ENCODE measurements at regions not wholly inside any gene's neighbourhood (a gene's known extent, or its start where the extent isn't known, plus 50 kb on each side); places are given as distances from the start of the nearest gene placed in this dataset.

- Histone ChIP-seq H2AFZ (ENCODE audit: low read length) (no peak overlapping the region), H3K27me3 (ENCODE audit: low read length) (no peaks in the 10 kb centered on the region), H3K79me2 (ENCODE audit: low read length) (no peaks in the 10 kb centered on the region), H3K27ac (ENCODE audit: low read length) (no peak overlapping the region), H4K20me1 (ENCODE audit: insufficient read depth, low read depth, low read length) (no peaks in the 10 kb centered on the region), H3K4me2 (ENCODE audit: low read depth, low read length, poor library complexity, severe bottlenecking) (no peak overlapping the region), H3K4me1 (ENCODE audit: low read length) (0 out of 2 replicates have a peak, but pooled peaks cover 4% of the 10 kb centered on the region), H3K36me3 (ENCODE audit: insufficient read depth, low read length) (no peaks in the 10 kb centered on the region), H3K4me3 (ENCODE audit: low read length) (no peak overlapping the region), H3K9me3 (ENCODE audit: low read length) (no peaks in the 10 kb centered on the region), H3K9me2 (replicated peaks; ENCODE audit: insufficient read depth, low read length) (no peaks in the 10 kb centered on the region), H3K9ac (ENCODE audit: low read length) (no peak overlapping the region)
- no peak for DNase-seq
These were observed 372.9 kb upstream of the HS6ST1 start for GRCh38 chr2:128691526-128691925.

GRCh38 chr2:128692895-128693742 lies 374.5 kb upstream of the HS6ST1 start:
- Histone ChIP-seq H4K20me1 (ENCODE audit: insufficient read depth, low read depth, low read length) (no peaks in the 10 kb centered on the region), H3K9ac (ENCODE audit: low read length) (no peak overlapping the region), H3K4me1 (ENCODE audit: low read length) (0 out of 2 replicates have a peak, but pooled peaks cover 4% of the 10 kb centered on the region), H3K4me3 (ENCODE audit: low read length) (no peak overlapping the region), H3K79me2 (ENCODE audit: low read length) (no peaks in the 10 kb centered on the region), H3K27ac (ENCODE audit: low read length) (no peak overlapping the region), H3K4me2 (ENCODE audit: low read depth, low read length, poor library complexity, severe bottlenecking) (no peak overlapping the region), H3K36me3 (ENCODE audit: insufficient read depth, low read length) (no peaks in the 10 kb centered on the region), H3K9me2 (replicated peaks; ENCODE audit: insufficient read depth, low read length) (no peaks in the 10 kb centered on the region), H3K27me3 (ENCODE audit: low read length) (no peaks in the 10 kb centered on the region), H3K9me3 (ENCODE audit: low read length) (no peaks in the 10 kb centered on the region), H2AFZ (ENCODE audit: low read length) (no peak overlapping the region)
- no peak for DNase-seq

GRCh38 chr2:128693743-128694029 lies 375.0 kb upstream of the HS6ST1 start:
- no peaks in the 10 kb centered on the region for H3K36me3 ChIP-seq (ENCODE audit: insufficient read depth, low read length)
- DNase-seq, result no peak
- 0 out of 2 replicates have a peak, but pooled peaks cover 4% of the 10 kb centered on the region for H3K4me1 ChIP-seq (ENCODE audit: low read length)
- H3K4me2 ChIP-seq (ENCODE audit: low read depth, low read length, poor library complexity, severe bottlenecking), result no peak overlapping the region
- no peak overlapping the region for H3K9ac ChIP-seq (ENCODE audit: low read length)
- no peaks in the 10 kb centered on the region for H3K79me2 ChIP-seq (ENCODE audit: low read length)
- no peaks in the 10 kb centered on the region for H3K9me2 ChIP-seq (replicated peaks; ENCODE audit: insufficient read depth, low read length)
- H3K27ac ChIP-seq (ENCODE audit: low read length), result no peak overlapping the region
- H2AFZ ChIP-seq (ENCODE audit: low read length), result no peak overlapping the region
- H3K27me3 ChIP-seq (ENCODE audit: low read length), result no peaks in the 10 kb centered on the region
- no peaks in the 10 kb centered on the region for H4K20me1 ChIP-seq (ENCODE audit: insufficient read depth, low read depth, low read length)
- no peaks in the 10 kb centered on the region for H3K9me3 ChIP-seq (ENCODE audit: low read length)
- H3K4me3 ChIP-seq (ENCODE audit: low read length), result no peak overlapping the region

GRCh38 chr2:128695646-128696220 lies 377.1 kb upstream of the HS6ST1 start:
- H3K79me2 ChIP-seq (ENCODE audit: low read length), result no peaks in the 10 kb centered on the region
- no peak for DNase-seq
- H3K9me2 ChIP-seq (replicated peaks; ENCODE audit: insufficient read depth, low read length), result no peaks in the 10 kb centered on the region
- H3K9me3 ChIP-seq (ENCODE audit: low read length), result no peaks in the 10 kb centered on the region
- H3K4me2 ChIP-seq (ENCODE audit: low read depth, low read length, poor library complexity, severe bottlenecking), result no peak overlapping the region
- no peaks in the 10 kb centered on the region for H3K36me3 ChIP-seq (ENCODE audit: insufficient read depth, low read length)
- no peaks in the 10 kb centered on the region for H4K20me1 ChIP-seq (ENCODE audit: insufficient read depth, low read depth, low read length)
- H3K27ac ChIP-seq (ENCODE audit: low read length), result no peak overlapping the region
- no peaks in the 10 kb centered on the region for H3K27me3 ChIP-seq (ENCODE audit: low read length)
- 0 out of 2 replicates have a peak, but pooled peaks cover 4% of the 10 kb centered on the region for H3K4me1 ChIP-seq (ENCODE audit: low read length)
- no peak overlapping the region for H2AFZ ChIP-seq (ENCODE audit: low read length)
- no peak overlapping the region for H3K9ac ChIP-seq (ENCODE audit: low read length)
- no peak overlapping the region for H3K4me3 ChIP-seq (ENCODE audit: low read length)

DNA sequence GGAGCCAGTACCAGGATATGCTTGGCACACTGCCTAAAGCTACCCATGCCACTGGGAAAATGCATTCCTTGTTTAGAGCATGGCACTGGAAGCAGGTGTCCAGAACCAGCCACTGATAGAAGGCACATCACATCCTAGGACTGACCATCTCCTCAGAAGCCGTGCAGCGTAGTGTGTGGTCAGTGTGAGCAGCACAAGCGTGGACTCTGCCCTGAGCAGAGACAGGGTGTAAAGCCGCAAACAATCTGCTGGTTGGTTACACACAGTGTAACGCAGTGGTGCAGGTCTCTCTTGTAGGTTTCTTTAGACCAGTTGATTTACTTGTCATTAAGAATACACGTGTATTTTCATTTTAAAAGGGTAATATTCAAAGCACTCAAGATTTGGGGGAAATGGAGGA lies 377.8 kb upstream of the HS6ST1 start:
- no peaks in the 10 kb centered on the region for H3K9me2 ChIP-seq (replicated peaks; ENCODE audit: insufficient read depth, low read length)
- no peak overlapping the region for H3K9ac ChIP-seq (ENCODE audit: low read length)
- H4K20me1 ChIP-seq (ENCODE audit: insufficient read depth, low read depth, low read length), result no peaks in the 10 kb centered on the region
- H3K27ac ChIP-seq (ENCODE audit: low read length), result no peak overlapping the region
- H3K36me3 ChIP-seq (ENCODE audit: insufficient read depth, low read length), result no peaks in the 10 kb centered on the region
- no peak for DNase-seq
- H3K4me3 ChIP-seq (ENCODE audit: low read length), result no peak overlapping the region
- H3K4me2 ChIP-seq (ENCODE audit: low read depth, low read length, poor library complexity, severe bottlenecking), result no peak overlapping the region
- no peaks in the 10 kb centered on the region for H3K79me2 ChIP-seq (ENCODE audit: low read length)
- H3K27me3 ChIP-seq (ENCODE audit: low read length), result no peaks in the 10 kb centered on the region
- H3K9me3 ChIP-seq (ENCODE audit: low read length), result no peaks in the 10 kb centered on the region
- no peak overlapping the region for H2AFZ ChIP-seq (ENCODE audit: low read length)
- 0 out of 2 replicates have a peak, but pooled peaks cover 4% of the 10 kb centered on the region for H3K4me1 ChIP-seq (ENCODE audit: low read length)

DNA sequence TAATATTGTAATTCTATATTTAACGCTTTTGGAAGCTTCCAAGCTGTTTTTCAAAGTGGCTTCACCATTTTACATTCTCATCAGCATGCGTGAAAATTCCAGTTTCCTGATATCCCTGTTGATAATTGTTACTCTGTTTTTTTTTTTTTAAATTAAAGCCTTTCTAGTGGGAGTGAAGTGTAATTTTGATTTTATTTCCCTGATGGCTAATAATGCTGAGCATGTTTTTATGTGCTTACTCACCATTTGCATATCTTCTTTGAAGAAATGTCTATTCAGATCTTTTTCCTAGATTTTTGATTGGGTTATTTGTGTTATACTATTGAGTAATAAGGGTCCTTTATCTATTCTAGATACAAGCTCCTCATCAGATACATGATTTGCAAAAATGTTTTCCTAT lies 382.8 kb upstream of the HS6ST1 start:
- Histone ChIP-seq H3K27me3 (ENCODE audit: low read length) (no peaks in the 10 kb centered on the region), H3K9me3 (ENCODE audit: low read length) (no peaks in the 10 kb centered on the region), H3K9me2 (replicated peaks; ENCODE audit: insufficient read depth, low read length) (no peaks in the 10 kb centered on the region), H3K4me2 (ENCODE audit: low read depth, low read length, poor library complexity, severe bottlenecking) (no peak overlapping the region), H3K9ac (ENCODE audit: low read length) (no peak overlapping the region), H3K27ac (ENCODE audit: low read length) (no peak overlapping the region), H3K4me1 (ENCODE audit: low read length) (no peaks in the 10 kb centered on the region), H3K36me3 (ENCODE audit: insufficient read depth, low read length) (no peaks in the 10 kb centered on the region), H2AFZ (ENCODE audit: low read length) (no peak overlapping the region), H4K20me1 (ENCODE audit: insufficient read depth, low read depth, low read length) (no peaks in the 10 kb centered on the region), H3K79me2 (ENCODE audit: low read length) (no peaks in the 10 kb centered on the region), H3K4me3 (ENCODE audit: low read length) (no peak overlapping the region)
- no peak for DNase-seq

- no peaks in the 10 kb centered on the region for H3K79me2 ChIP-seq (ENCODE audit: low read length)
- no peak overlapping the region for H3K4me2 ChIP-seq (ENCODE audit: low read depth, low read length, poor library complexity, severe bottlenecking)
- no peaks in the 10 kb centered on the region; the same call in 1 of the 2 replicates for H3K36me3 ChIP-seq (ENCODE audit: insufficient read depth, low read length)
- no peaks in the 10 kb centered on the region for H4K20me1 ChIP-seq (ENCODE audit: insufficient read depth, low read depth, low read length)
- no peak overlapping the region for H3K9ac ChIP-seq (ENCODE audit: low read length)
- H3K27ac ChIP-seq (ENCODE audit: low read length), result no peak overlapping the region
- H3K9me3 ChIP-seq (ENCODE audit: low read length), result peaks cover 5% of the 10 kb centered on the region
- H3K9me2 ChIP-seq (replicated peaks; ENCODE audit: insufficient read depth, low read length), result no peaks in the 10 kb centered on the region
- no peak overlapping the region for H2AFZ ChIP-seq (ENCODE audit: low read length)
- no peaks in the 10 kb centered on the region for H3K4me1 ChIP-seq (ENCODE audit: low read length)
- no peak for DNase-seq
- H3K27me3 ChIP-seq (ENCODE audit: low read length), result 0 out of 2 replicates have a peak, but pooled peaks cover under 1% of the 10 kb centered on the region
- no peak overlapping the region for H3K4me3 ChIP-seq (ENCODE audit: low read length)
These were observed 383.9 kb upstream of the HS6ST1 start for GRCh38 chr2:128702616-128703015.

DNA sequence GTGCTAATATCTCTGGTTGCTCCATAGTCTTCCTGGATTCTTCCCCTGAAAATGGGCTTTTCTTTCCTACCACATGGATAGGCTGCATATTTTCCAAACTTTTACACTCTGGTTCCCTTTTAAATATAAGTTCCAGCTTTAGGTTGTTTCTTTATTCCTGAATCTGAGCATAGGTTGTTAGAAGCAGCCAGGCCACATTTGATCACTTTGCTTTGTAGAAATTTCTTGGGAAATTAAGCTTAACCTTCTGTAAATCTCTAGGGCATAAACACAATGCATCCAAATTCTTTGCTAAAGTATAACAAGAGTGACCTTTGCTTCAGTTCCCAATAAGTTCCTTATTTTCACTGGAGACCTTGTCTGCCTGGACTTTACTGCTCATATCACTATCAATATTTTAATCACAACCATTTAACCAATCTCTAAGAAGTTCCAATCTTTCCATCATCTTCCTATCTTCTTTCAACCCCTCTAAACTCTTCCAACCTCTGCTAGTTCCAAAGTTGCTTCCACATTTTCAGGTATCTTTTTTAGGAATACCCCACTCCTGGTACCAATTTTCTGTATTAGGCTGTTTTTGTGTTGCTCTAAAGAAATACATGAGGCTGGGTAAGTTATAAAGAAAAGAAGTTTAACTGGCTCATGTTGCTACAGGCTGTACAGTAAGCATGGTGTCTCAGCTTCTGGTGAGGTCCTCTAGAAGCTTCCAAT lies 389.6 kb upstream of the HS6ST1 start:
- no peak for DNase-seq
- peaks cover 11% of the 10 kb centered on the region for H3K4me1 ChIP-seq (ENCODE audit: low read length)
- H3K9me3 ChIP-seq (ENCODE audit: low read length), result peaks cover 17% of the 10 kb centered on the region

More for the DNA sequence above, 389.6 kb upstream of the HS6ST1 start:
- Histone ChIP-seq H3K9ac (ENCODE audit: low read length) (no peak overlapping the region), H3K27ac (ENCODE audit: low read length) (no peak overlapping the region), H3K27me3 (ENCODE audit: low read length) (0 out of 2 replicates have a peak, but pooled peaks cover 3% of the 10 kb centered on the region), H4K20me1 (ENCODE audit: insufficient read depth, low read depth, low read length) (no peaks in the 10 kb centered on the region), H3K4me3 (ENCODE audit: low read length) (no peak overlapping the region), H3K9me2 (replicated peaks; ENCODE audit: insufficient read depth, low read length) (no peaks in the 10 kb centered on the region), H3K4me2 (ENCODE audit: low read depth, low read length, poor library complexity, severe bottlenecking) (no peak overlapping the region), H3K36me3 (ENCODE audit: insufficient read depth, low read length) (no peaks in the 10 kb centered on the region; the same call in 1 of the 2 replicates), H3K79me2 (ENCODE audit: low read length) (no peaks in the 10 kb centered on the region), H2AFZ (ENCODE audit: low read length) (no peak overlapping the region)
